ENCODE measurements at regions not wholly inside any gene's neighbourhood (a gene's known extent, or its start where the extent isn't known, plus 50 kb on each side); places are given as distances from the start of the nearest gene placed in this dataset.

DNA sequence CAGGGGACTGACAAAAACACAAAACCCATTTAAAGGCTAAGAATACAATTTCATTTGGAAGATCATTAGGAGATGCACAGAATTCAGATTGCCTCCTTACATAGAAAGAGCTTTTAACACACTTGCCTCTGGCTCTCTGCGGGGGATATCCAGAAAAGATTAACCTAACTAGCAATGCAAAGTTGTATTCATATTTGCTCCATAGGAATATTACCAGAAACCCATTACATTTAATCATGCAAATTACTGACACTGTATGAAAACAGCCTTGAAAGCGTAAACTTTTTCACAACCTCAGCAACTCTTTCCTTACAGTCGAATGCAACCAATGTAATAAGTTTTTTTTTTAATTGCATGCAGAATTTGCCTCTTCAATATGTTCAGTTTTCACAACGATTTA lies 1087.3 kb upstream of the PRKX start:
- TF ChIP-seq, protein P1, sequence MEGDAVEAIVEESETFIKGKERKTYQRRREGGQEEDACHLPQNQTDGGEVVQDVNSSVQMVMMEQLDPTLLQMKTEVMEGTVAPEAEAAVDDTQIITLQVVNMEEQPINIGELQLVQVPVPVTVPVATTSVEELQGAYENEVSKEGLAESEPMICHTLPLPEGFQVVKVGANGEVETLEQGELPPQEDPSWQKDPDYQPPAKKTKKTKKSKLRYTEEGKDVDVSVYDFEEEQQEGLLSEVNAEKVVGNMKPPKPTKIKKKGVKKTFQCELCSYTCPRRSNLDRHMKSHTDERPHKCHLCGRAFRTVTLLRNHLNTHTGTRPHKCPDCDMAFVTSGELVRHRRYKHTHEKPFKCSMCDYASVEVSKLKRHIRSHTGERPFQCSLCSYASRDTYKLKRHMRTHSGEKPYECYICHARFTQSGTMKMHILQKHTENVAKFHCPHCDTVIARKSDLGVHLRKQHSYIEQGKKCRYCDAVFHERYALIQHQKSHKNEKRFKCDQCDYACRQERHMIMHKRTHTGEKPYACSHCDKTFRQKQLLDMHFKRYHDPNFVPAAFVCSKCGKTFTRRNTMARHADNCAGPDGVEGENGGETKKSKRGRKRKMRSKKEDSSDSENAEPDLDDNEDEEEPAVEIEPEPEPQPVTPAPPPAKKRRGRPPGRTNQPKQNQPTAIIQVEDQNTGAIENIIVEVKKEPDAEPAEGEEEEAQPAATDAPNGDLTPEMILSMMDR (IDR thresholded peaks at IDR 0.05), result no peak
- no peak for TF ChIP-seq ZFX (IDR thresholded peaks at IDR 0.05; ENCODE audit: borderline replicate concordance)
